Stimulated activated CD4-positive, alpha-beta T cell treated with anti-CD3 and anti-CD28 coated beads, Interleukin-4, amount 100 ng/mL, for 1 hour (primary cell): ENCODE measurements at regions not wholly inside any gene's neighbourhood (a gene's known extent, or its start where the extent isn't known, plus 50 kb on each side); places are given as distances from the start of the nearest gene placed in this dataset.

Experiments
- DNase-seq: peaks from one replicate; pipeline ENCODE4 v3.0.0-alpha.2; 2020

DNA sequence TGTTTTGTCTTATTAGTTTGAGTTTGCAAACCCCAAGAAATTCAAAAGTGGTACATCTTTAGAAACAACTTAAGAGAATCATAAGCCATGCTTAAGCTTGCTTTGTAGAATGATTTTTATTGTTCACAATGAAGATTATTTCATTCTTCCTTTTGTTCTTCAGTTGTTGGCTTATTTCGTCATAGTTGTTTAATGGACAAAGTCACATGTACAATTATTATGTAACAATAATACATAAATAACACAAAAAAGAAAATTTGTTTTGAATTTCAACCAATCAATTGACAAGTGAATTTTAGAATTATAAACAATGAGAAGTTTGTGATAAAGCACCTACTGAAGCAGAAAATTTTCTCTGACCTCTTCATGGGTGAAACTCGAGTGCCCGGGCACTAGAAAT, 111.8 kb upstream of the IGF1 start:
- no peak for DNase-seq

DNA sequence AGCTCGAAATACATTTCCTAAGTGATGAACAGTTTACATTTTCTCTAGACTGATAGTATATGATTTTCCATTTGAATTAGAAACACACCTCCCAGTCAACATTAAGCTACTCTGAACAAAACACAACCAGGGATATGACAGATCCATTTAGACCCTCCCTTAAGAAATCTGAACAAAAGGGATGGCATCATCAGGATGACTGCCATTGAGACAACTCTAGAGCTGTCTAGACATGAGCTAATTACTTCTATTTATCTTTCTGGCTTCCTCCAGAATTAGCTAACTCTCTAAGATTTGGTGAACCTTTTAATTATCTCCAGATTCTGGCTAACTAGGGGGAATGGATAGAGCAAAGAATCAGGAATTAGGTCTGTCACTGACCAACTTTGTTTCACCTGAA, 92.9 kb upstream of the IGF1 start:
- DNase-seq, result no peak

DNA sequence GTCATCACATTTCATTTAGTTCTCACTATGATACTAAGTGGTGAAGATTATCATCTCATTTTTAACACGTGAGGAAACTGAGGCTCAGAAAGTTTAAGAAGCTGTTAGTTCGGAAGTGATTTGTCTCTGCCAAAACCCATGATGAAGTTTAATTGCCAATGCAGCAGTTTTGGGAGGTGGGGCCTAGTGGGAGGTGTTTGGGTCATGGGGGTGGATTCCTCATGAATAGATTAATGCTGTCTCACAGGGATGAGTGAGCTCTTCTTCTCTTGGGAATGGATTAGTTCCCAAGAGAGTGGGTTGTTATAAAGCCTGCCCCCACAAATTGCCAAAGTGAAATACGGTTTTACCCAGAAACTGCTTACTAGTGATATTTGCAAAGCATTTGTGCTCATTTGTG, 91.5 kb upstream of the IGF1 start:
- no peak for DNase-seq

DNA sequence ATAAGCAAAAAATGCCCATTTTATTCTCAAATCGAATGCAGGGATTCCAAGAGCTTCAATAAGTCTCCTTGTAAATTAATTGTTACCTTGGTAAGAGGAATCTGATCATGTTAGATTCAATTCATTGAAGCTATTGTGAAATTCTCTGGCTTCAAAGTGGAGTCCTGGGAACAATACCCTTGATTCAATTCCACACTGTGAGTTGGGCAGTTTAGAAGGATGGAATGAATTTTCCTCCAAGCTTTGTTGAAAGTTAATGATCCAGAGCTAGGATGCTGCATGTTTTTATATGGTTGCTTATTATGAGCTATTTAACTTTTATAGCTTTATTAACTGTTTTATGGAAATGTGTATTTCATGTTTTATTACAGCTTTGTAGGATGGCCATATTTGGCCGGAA, 89.9 kb upstream of the IGF1 start:
- no peak for DNase-seq

DNA sequence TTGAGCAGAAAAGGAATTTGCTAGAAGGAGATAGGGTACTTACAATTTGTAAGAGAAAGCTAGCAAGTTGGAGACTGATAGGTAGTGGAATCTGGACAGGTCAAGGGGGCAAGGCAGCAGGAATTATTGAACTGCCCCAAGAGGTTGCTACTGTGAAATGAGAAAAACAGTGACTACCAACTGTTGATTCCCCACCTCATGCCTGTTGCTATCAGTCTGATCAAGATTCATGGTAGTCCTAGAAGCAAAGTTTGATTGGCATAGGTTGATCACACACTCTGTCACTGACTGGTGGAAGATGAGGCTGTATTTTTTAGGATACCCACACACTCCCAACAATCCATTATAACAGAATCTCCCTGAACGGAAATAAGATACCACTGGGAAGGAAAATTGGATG, 89.4 kb upstream of the IGF1 start:
- DNase-seq, result no peak

DNA sequence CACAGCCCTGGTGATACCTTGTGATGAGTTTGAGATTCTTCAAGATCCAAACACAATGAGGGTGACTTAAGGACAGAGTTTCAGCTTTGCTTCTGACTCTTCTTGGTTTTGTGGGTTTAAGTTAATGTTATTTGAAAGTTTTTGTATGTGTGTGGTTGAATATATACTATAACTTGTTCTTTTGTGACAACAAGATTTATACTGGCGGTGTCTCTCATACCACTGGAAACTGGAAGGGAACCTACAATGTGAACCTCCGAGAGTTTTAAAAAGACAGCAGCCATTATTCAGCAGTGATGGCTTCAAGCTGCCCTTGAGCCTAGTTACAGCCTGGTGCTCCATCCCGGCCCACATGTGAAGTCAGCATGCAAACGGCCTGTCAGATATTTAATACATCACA, 87.9 kb upstream of the IGF1 start:
- no peak for DNase-seq

DNA sequence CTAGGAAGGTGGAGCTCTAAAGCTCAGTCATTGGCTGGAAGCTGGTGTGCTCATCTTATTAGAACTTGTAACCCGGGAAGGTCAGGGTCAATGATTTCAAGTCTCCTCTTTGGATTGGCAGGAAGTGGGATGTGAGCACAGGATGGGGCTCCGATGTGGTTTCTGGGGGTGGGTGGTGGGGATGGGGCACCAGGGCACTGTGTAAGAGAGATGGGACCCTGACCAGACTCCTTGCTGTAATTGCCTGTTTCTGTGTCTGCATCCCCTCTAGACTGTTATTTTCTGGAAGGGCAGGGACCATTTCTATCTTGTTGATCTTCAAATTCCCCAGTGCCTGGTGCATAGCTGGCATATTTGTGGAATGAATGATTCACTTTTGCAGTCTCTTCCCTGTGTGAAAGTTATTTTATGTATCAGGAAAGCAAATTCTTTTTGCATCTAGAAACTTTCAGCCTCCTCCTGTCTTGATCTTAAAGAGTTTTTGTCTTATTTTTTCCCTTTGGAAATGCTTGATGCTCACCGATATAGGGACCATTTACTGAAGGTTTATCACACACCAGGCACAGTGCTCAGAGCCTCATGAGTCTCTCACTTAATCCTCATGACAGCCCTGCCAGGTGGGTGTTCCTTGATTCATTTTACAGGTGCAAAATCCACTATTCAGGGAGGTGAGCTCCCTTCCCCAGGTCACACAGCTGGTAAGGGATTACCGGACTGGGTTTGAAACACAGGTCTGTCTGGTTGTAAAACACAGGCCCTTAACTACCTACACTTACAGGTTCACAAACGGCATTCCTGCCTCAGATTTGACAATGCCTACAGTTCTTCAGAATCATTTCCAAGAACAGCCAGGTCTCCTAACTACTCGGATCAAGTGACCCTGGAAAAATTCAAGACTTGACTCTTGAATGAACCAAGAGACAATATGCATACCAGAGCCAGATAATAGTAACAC, 86.9 kb upstream of the IGF1 start:
- DNase-seq, result no peak

DNA sequence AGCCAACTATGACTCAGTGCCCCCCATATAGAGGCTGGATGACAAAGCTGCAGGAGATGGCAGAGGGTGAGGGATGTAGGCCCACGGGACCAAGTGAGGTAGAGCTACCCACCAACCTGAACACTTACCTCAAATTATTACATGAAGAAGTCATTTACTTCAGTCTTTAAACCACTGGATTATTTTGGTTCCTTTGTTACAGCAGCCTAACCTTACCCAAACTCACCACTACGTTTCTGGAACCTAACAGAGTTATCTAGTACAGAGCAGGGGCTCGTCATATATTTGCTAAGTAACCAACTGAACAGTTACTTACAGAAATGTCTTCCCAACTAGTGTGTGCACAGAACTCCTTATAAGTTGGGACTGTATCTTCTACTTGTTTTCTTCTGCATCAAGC, 85.2 kb upstream of the IGF1 start:
- no peak for DNase-seq

DNA sequence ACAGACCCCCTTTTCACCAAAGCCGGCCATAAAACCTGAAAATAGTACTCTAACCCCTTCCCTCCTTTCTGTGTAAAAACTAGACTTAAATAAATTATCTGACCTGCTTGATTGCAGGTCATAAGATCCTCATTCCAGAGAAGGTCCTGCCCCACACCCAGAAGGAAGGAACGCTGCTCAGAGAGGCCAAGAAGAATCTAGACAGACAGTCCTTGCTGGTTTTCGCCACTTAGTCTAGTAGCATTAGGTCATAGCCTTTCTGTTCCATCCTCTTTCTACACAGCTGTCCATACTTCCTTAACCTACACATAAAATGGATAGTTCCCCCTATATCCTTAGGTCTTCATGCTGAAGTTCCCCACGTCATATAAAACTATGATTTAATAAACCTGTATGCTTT, 83.7 kb upstream of the IGF1 start:
- no peak for DNase-seq

DNA sequence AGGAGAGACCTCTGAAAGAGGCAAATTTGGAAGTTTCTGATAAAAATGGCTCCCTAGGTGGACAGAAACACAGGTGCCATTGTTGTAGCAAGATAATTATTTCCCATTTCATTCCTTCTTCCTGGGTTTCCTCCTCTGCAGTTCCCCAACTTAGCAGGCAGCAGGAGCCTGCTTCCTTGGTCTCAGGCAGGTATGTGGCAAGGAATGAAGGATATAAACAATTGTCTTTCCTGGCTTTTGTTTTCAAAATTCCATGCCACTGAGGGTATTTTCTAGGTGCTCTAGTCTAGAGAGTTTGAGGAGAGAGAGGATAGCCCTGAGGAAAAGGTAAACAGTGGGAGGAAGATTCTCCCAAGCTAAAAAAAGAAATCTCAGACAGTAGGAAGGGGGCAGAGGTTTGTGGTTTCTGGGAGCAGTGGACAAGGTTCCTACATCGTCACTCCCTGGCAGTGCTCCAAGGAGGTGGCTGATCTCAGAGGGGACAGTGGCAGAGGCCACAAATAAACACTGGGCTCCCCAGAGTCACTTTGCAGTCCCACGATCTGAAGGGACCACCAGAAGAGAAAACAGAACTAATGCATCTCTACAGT, 82.6 kb upstream of the IGF1 start:
- no peak for DNase-seq

DNA sequence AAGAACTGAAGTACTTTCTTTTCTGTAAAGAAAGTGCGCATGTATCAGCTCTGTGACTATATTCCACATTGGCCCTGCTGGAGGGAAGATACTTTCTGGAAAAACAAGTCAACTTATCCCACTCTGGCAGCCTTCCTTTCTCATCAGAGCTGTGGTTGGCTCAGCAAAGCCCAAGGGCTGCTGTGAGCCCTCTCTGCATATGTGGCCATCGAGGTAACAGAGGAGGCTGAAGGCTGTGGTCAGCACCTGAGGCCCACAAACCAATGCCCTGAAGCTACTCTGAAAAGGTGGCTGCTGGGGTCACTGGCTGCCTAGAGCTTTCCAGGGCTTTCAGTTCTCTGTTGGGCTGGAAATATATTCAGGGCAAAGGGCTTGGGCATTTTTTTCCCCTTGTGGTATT, 70.8 kb upstream of the IGF1 start:
- no peak for DNase-seq

DNA sequence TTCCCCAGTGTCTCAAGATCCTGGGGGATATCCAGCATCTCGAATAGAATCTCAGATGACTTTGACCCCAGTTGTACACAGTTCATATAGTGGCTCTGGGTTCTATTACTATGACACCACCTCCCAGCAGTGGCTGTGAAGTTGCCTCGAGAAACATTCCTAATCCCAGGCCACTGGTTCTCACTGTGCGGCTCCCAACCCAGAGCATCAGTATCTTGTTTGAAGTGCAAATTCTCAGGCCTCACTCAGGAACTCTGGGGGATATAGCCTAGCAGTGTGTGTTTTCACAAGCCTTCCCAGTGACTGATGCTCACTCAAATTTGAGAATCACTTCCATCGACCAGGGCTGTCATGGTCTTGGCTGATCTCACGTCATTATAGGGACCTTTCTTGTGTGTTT, 69.3 kb upstream of the IGF1 start:
- DNase-seq, result no peak

DNA sequence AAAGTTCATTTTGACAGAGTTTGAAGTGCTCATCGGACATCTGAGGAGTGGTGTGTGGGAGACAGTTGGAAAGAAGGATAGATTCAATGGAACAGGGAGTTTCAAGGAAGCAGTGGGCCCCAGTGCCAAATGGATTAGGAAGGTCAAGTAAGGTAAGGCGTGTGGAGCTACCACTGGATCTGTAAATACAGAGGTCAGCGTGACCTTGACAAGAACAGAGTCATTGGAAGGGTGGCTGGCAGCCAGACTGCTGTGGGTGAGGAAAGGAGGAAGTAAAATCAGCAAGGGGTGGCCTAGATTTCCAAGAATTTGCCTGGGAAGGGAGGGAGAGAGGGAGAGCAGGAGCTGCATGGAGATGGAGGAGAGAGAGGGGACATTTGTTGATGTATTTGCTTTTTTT, 68.2 kb upstream of the IGF1 start:
- DNase-seq, result no peak

DNA sequence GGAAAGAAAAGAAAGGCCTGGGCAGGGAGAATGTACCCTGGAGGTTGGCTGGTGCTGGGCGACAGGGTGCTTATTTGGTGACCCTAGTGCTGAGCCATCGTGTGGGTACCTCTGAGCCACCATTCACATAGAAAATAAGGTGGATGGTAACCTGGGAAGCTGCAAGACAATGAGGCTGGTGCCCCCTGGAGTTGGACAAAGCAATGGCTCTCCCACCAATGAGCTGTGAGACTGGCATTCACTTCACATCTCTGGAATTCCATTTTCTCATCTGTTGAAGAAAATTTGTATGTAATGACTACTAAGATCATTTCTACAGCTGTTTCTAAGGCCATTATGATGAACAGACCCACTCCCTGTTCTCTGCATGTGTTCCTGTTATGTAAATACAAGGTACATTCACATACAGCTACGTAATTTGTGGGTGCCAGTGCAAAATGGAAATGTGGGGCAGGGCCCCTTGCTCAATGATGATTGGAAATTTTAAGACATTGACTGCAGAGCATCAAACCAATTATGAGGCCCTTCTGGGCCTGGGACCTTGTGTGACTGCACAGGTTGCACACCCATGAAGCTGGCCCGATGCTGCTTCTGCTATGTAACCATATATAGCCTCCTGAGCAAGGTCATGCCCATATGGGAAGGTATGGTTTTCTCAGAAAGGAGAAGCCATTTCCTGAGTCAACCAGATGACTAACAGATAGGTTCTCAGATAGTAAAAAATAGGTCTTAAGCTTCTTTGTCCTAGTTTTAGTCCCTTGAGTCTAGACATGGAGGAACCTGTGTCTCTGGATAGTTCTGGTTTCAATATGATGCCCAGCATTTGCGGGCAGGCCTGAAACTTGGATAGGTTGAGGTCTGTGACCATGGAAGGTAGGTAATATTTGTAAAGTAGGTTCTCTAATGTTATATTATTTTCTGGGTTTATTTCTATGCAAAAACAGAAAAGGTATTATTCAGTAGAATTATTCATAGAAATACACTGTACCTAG, 63.4 kb upstream of the IGF1 start:
- DNase-seq, result no peak

DNA sequence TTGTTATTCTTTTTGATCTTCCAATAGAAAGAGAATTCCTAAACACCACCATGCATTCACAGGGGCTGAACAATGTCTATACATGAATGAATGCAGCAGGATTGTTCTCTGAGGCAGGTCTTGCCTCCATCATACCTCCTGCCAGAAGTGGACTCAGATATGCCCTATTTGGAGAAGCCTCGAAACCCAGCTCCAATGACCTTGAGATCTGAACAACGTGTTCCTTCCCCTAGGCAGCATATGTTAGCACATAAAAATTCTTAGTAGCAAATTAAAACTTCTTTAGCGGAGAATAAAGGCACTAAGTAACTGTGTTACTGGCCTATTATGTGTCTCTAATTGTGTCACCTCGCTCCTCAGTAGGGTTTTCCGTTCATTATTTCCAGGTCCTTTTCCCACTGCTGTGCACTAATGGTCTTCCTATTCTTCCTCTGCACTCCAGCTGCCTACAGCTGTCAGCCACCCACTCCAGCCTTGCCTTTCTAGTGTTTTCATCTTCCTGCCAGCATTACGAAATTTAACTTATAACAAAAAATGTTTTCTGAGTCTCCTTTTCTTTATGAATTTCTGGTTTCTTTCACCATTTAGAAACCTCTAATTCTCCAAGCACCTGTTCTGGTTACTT, 62.6 kb upstream of the IGF1 start:
- no peak for DNase-seq

DNA sequence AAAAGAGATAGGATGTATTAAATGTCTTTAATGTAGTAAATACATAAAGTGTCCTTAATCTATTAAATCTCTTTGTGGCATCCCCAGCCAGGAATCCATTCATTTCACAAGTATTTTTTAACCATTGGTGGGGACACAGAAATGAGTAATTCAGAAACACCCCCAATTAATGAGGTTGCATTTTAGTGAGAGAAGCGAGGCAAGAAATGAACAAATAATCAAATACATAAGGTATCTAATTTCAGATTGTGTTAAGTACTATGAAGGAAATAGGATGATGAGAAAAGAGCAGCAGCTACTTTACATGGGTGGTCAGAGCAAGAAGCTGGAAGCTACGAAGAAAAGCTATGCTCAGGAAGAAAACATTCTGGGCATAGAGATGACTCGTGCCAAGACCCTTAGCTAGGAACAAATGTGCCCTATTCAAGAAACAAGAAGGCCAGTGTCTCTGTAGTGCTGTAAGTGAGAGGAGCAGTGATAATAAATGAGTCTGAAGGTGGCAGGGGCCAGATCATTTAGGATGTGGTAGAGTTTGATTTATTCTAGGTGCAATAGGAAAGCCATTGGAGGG, 60.5 kb upstream of the IGF1 start:
- no peak for DNase-seq

DNA sequence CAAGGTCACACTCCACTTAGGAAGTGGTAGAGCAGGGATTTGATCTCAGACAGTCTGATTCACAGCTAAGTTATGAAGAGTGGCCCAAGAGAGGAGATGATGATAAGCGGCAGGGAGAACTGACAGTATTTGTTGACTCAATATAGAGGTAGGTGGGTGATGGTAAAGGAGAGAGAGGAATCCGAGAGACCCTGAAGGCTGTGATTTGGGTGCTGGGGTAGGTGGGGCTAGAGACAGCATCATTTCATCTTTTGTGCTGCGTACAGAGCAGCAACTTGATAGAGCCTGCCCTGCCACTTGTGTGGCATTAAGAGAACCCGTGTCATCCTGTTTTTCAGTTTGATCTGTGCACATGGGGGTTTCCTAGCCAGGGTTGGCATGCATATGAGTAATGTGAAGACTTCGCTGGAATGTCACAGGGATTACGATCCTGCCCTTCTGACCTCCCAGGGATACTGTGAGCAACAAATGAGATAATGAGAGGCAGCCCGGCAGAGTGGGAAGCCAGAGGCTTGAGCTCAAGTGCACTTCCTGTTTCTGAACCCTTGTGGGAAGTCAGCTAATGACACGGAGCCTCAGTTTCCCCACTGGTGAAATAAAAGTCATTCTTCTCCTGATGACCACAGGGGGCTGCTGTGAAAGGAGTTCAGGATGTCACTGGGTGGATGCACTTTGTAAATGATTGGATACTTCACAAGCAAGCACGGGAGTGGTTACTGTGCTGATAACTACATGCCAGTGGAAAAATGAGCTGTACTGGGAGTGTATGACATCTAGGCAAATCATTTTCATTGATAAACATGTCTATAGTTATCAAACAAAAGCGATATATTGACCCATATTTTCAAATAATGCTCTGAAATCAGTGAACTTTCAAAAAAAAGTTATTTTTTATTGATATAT, 59.5 kb upstream of the IGF1 start:
- DNase-seq, result no peak

DNA sequence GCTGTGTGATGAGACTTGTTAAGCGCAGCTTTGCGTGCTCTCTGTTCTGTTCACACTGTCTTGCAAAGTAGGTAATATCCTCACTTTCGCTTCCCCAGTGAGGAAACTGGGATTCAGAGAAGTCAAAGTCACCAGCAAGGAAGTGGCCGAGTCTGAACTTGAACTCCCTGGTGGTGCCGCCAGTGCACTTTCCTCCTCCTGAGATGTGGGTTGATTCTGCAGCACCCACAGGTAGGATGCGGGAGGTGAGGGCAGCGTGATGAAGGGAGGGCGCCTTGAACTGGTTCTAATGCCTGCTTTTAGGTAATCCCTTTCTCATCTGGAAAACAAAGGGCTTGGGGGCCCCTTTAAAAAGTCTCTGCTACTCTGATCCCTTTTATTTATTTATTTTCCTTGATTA, 54.9 kb upstream of the IGF1 start:
- DNase-seq, result no peak

DNA sequence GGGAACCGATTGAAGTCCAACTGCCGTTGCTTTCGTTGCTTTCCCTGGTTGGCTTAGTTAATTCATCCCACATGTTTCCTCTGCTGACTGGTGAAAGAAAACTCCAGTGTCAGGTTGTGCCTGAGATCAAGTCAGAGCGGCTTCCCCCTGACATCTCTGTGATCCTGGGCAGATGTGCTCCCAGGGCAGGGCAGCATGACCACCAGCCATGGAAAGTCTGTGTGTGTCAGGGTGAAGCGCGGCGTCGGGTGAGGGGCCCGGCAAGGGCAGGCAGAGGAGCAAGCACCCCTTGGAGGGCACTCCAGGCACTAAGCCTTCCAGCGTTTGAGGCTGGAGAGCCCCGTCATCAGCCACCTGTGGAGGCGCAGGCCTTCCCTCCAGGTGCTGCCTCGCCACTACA, 54.5 kb upstream of the IGF1 start:
- DNase-seq, result no peak

DNA sequence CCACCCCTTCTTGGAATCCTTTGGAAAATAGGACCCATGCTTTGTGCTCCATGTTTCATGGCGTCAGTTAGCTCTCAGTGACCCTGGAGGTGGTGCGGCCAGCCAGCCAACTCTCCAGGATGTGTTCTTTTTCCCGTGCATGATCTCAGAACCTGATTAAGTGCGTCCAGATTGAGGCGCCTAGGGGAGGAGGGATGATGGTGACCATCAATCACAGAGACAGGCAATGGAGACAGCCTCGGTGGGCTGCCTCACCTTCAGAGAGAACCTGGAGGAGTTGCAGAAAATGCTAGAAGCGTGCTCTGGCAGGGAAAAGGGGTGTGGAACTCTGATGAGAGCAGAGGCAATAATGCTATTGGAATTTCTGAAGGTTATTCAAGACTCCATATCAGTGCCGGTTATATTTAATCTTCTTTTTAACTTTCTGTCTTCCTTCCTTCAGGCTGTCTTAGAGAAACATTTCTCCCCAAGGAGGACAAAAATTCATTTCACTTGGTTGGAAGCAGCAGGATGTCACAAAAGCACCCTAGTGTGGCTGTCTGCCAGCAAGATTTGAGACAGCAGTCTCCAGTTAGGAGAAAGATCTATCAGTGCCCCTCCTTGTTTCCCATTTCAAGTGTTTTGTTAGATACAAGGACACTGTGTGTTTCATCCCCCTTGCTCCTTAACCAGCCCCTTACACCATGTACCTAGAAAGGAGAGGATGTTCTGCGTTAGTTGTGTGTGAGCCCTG, 53.3 kb upstream of the IGF1 start:
- DNase-seq, result no peak
